ENCODE measurements at regions not wholly inside any gene's neighbourhood (a gene's known extent, or its start where the extent isn't known, plus 50 kb on each side); places are given as distances from the start of the nearest gene placed in this dataset.

DNA sequence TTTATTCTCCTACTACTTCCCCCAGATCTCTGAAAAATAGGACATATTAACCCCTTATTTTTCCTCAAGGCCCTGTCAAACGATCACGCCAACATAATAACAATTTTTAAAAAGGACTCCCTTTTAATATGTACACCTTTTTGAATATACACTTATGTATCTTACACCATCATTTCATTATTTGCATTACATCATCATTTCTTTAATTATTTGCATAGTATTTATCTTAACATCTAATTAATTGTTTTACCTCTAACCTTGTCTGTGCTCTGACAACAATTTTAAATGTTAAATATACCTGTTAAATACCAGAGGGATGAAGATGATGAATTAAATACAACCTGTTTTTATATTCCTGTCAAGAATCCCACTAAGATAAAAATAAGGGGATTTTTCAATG is 432.2 kb downstream of the PTPRC start:
- TF ChIP-seq, protein P1, sequence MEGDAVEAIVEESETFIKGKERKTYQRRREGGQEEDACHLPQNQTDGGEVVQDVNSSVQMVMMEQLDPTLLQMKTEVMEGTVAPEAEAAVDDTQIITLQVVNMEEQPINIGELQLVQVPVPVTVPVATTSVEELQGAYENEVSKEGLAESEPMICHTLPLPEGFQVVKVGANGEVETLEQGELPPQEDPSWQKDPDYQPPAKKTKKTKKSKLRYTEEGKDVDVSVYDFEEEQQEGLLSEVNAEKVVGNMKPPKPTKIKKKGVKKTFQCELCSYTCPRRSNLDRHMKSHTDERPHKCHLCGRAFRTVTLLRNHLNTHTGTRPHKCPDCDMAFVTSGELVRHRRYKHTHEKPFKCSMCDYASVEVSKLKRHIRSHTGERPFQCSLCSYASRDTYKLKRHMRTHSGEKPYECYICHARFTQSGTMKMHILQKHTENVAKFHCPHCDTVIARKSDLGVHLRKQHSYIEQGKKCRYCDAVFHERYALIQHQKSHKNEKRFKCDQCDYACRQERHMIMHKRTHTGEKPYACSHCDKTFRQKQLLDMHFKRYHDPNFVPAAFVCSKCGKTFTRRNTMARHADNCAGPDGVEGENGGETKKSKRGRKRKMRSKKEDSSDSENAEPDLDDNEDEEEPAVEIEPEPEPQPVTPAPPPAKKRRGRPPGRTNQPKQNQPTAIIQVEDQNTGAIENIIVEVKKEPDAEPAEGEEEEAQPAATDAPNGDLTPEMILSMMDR (conservative IDR thresholded peaks at IDR 0.05 in 1 of 2, IDR thresholded peaks at IDR 0.05 in 1 of 2; ENCODE audit: extremely low read depth in 1 of 2, insufficient read depth in 1 of 2, low read depth in 1 of 2, low read length in 2 of 2) = no peak
- no peak for TF ChIP-seq EZH2 (IDR thresholded peaks at IDR 0.05; ENCODE audit: borderline replicate concordance, low read length)
